ENCODE measurements at regions not wholly inside any gene's neighbourhood (a gene's known extent, or its start where the extent isn't known, plus 50 kb on each side); places are given as distances from the start of the nearest gene placed in this dataset.

GRCh38 chr19:29056535-29056934 is 156.4 kb downstream of the UQCRFS1 start:
- Histone ChIP-seq H3K36me3 (ENCODE audit: control insufficient read depth in 2 of 2, insufficient read depth in 2 of 2, low read length in 1 of 2) (no peaks in the 10 kb centered on the region), H3K9ac (ENCODE audit: control insufficient read depth, insufficient read depth, low read length) (no peak overlapping the region), H3K27me3 (replicated peaks in 1 of 2; ENCODE audit: control insufficient read depth in 2 of 2, insufficient read depth in 2 of 2, low read length in 1 of 2) (no peaks in the 10 kb centered on the region), H3K27ac (ENCODE audit: control insufficient read depth, insufficient read depth) (no peak overlapping the region), H3K79me2 (ENCODE audit: control insufficient read depth, insufficient read depth, low read length) (no peaks in the 10 kb centered on the region), H3K4me2 (ENCODE audit: control insufficient read depth, insufficient read depth) (no peak overlapping the region), H3K9me3 (replicated peaks; ENCODE audit: control insufficient read depth, insufficient read depth, low read length) (no peaks in the 10 kb centered on the region; the same call in 2 of the 3 replicates), H4K20me1 (ENCODE audit: control insufficient read depth, insufficient read depth) (no peaks in the 10 kb centered on the region), H3K4me1 (ENCODE audit: control insufficient read depth, insufficient read depth, low read length) (no peaks in the 10 kb centered on the region), H3K4me3 (no peak overlapping the region), H2AFZ (ENCODE audit: control insufficient read depth, low read depth, low read length) (no peak overlapping the region)
- no peak for ATAC-seq
- ChIA-PET POLR2A (no interaction called here), SMC1A (ENCODE audit: uncharacterized antibody, unreplicated experiment) (no interaction called here), RAD21 (ENCODE audit: unreplicated experiment) (no interaction called here), CTCF (no interaction called here)
- BruUV-seq (replicated peaks): no TSS peak
- intact Hi-C loops (cut with micrococcal nuclease; ENCODE audit: unreplicated experiment) (no loop called here), in situ Hi-C loops (cut with MboI) (no loop called here)
- no peak for TF ChIP-seq HDAC2 (IDR thresholded peaks at IDR 0.05)
- no peak for TF ChIP-seq SREBF2 (IDR thresholded peaks at IDR 0.05; ENCODE audit: low read length)
- no peak for TF ChIP-seq ZNF217 (IDR thresholded peaks at IDR 0.05)
- TF ChIP-seq ATF7 (IDR thresholded peaks at IDR 0.05; ENCODE audit: low read depth): no peak
- no peak for TF ChIP-seq CHD4 (IDR thresholded peaks at IDR 0.05)
- no peak for TF ChIP-seq CREB1 (IDR thresholded peaks at IDR 0.05; ENCODE audit: low read depth)
- TF ChIP-seq USF1 (IDR thresholded peaks at IDR 0.05; ENCODE audit: borderline replicate concordance, extremely low read length, insufficient read depth, low read depth, low read length): no peak
- no peak for TF ChIP-seq POU2F2 (IDR thresholded peaks at IDR 0.05; ENCODE audit: borderline replicate concordance, low read depth, low read length)
- TF ChIP-seq RB1 (IDR thresholded peaks at IDR 0.05; ENCODE audit: borderline replicate concordance): no peak
- TF ChIP-seq SRF (IDR thresholded peaks at IDR 0.05; ENCODE audit: low read depth in 2 of 2, low read length in 2 of 2): no peak
- no peak for TF ChIP-seq KDM1A (IDR thresholded peaks at IDR 0.05; ENCODE audit: borderline replicate concordance)
- TF ChIP-seq POLR2AphosphoS5 (IDR thresholded peaks at IDR 0.05; ENCODE audit: low read length): no peak
- no peak for TF ChIP-seq REST (IDR thresholded peaks at IDR 0.05; ENCODE audit: low read depth, low read length)
- DNase-seq (ENCODE audit: low read depth, low spot score): no peak
- no peak for FAIRE-seq
- WGBS (ENCODE audit: insufficient coverage, insufficient replicate concordance, low lambda C conversion rate, missing lambda C conversion rate): 24% methylated on average over 5 of the region's 5 CpGs
